IMR-90 (cell line): ENCODE measurements at regions not wholly inside any gene's neighbourhood (a gene's known extent, or its start where the extent isn't known, plus 50 kb on each side); places are given as distances from the start of the nearest gene placed in this dataset.

ENCODE experiments used
- ATAC-seq: fragments of 200-7000 bp; cut with Tn5 transposase; 2 replicates; pipeline ENCODE4 v1.9.1; 2020; ENCODE audit warnings: low read depth, mild to moderate bottlenecking, moderate library complexity
- BruUV-seq: library from RNA; stranded (reverse); fragments of 400-500 nt; replicated peaks from 2 replicates; lab custom pipeline; 2021; lab: Mats Ljungman, UMichigan
- CTCF ChIA-PET: fragments of 300-600 bp; formaldehyde crosslinking; extraction: SDS; loops from one replicate; lab custom pipeline; 2021; ENCODE audit warnings: antibody characterized with exemption; lab: Yijun Ruan, JAX
- POLR2A ChIA-PET: fragments of 300-600 bp; sonication (Branson Sonifier 250); formaldehyde crosslinking; loops from one replicate; lab custom pipeline; 2022; ENCODE audit warnings: antibody characterized with exemption; ENCODE audit not compliant: unreplicated experiment; lab: Charles Lee
- DNase-seq: peaks from one replicate; pipeline ENCODE4 v3.0.0; 2013
- H2AFZ ChIP-seq: replicated peaks from 2 replicates; pipeline ENCODE3; 2013; ENCODE audit warnings: low read length, mild to moderate bottlenecking; ENCODE audit not compliant: poor library complexity
- H2AK5ac ChIP-seq: 2 replicates; pipeline ENCODE4 v1.6.1; 2013; ENCODE audit warnings: low read depth, low read length, inconsistent platforms
- H2AK9ac ChIP-seq: replicated peaks from 2 replicates; pipeline ENCODE3; 2013; ENCODE audit warnings: mild to moderate bottlenecking, low read depth, low read length, moderate library complexity; ENCODE audit not compliant: poor library complexity
- H2BK120ac ChIP-seq: 2 replicates; pipeline ENCODE4 v1.6.1; 2013; ENCODE audit warnings: low read depth, low read length, inconsistent platforms
- H2BK15ac ChIP-seq: 3 replicates; pipeline ENCODE4 v1.6.1; 2013; ENCODE audit warnings: low read depth, low read length, inconsistent platforms
- H2BK20ac ChIP-seq: 2 replicates; pipeline ENCODE4 v1.6.1; 2013; ENCODE audit warnings: low read depth, mild to moderate bottlenecking, inconsistent platforms, low read length, moderate library complexity
- H2BK5ac ChIP-seq: 2 replicates; pipeline ENCODE4 v1.6.1; 2013; ENCODE audit warnings: mild to moderate bottlenecking, low read depth, low read length, inconsistent platforms; ENCODE audit not compliant: poor library complexity, severe bottlenecking
- H3K14ac ChIP-seq: replicated peaks from 2 replicates; pipeline ENCODE4 v1.6.1; 2013; ENCODE audit warnings: low read depth, low read length, inconsistent platforms
- H3K18ac ChIP-seq: 2 replicates; pipeline ENCODE4 v1.6.1; 2013; ENCODE audit warnings: low read depth, low read length, control low read depth
- H3K23ac ChIP-seq: 2 replicates; pipeline ENCODE4 v1.6.1; 2013; ENCODE audit warnings: low read depth, low read length, inconsistent platforms
- H3K27ac ChIP-seq: 2 replicates; pipeline ENCODE4 v1.5.1; 2013; ENCODE audit warnings: mild to moderate bottlenecking, control low read depth, low read length; ENCODE audit not compliant: insufficient read depth
- H3K27me3 ChIP-seq: 2 replicates; pipeline ENCODE4 v1.6.1; 2013; ENCODE audit warnings: low read length; ENCODE audit not compliant: control insufficient read depth, insufficient read depth
- H3K36me3 ChIP-seq: 2 replicates; pipeline ENCODE4 v1.6.1; 2013; ENCODE audit warnings: low read length, mixed read lengths; ENCODE audit not compliant: control insufficient read depth, insufficient read depth
- H3K4ac ChIP-seq: 2 replicates; pipeline ENCODE4 v1.6.1; 2013; ENCODE audit warnings: low read depth, low read length, inconsistent platforms
- H3K4me1 ChIP-seq: 2 replicates; pipeline ENCODE4 v1.6.1; 2013; ENCODE audit warnings: low read length, mixed read lengths; ENCODE audit not compliant: control insufficient read depth, insufficient read depth
- H3K4me2 ChIP-seq: 2 replicates; pipeline ENCODE4 v1.6.1; 2013; ENCODE audit warnings: low read depth, mild to moderate bottlenecking, control low read depth, low read length, moderate library complexity
- H3K4me3 ChIP-seq: 2 replicates; pipeline ENCODE4 v1.5.1; 2013; ENCODE audit warnings: low read depth, mild to moderate bottlenecking, control low read depth, low read length, moderate library complexity; ENCODE audit not compliant: insufficient read depth
- H3K56ac ChIP-seq: 2 replicates; pipeline ENCODE4 v1.6.1; 2013; ENCODE audit warnings: low read length, inconsistent platforms; ENCODE audit not compliant: insufficient read depth; ENCODE audit errors: extremely low read depth
- H3K79me1 ChIP-seq, 2 experiments: 2 replicates each; pipeline ENCODE4 v1.6.1; 2013; ENCODE audit warnings: low read length in 2 of 2, inconsistent platforms in 1 of 2, low read depth in 1 of 2
- H3K9ac ChIP-seq: 2 replicates; pipeline ENCODE4 v1.6.1; 2013; ENCODE audit warnings: low read depth, low read length, control low read depth
- H3K9me1 ChIP-seq: 2 replicates; pipeline ENCODE4 v1.6.1; 2013; ENCODE audit warnings: low read length, inconsistent platforms; ENCODE audit not compliant: insufficient read depth
- H3K9me3 ChIP-seq: 2 replicates; pipeline ENCODE4 v1.6.1; 2013; ENCODE audit warnings: low read length; ENCODE audit not compliant: control insufficient read depth, insufficient read depth
- H4K20me1 ChIP-seq: 2 replicates; pipeline ENCODE4 v1.6.1; 2013; ENCODE audit warnings: low read length, inconsistent platforms; ENCODE audit not compliant: insufficient read depth
- H4K5ac ChIP-seq: 2 replicates; pipeline ENCODE4 v1.6.1; 2013; ENCODE audit warnings: mild to moderate bottlenecking, low read depth, low read length, control low read depth
- H4K8ac ChIP-seq, 2 experiments: 2 replicates each; pipeline ENCODE4 v1.6.1; 2013; ENCODE audit warnings: low read depth in 2 of 2, low read length in 2 of 2, control low read depth in 1 of 2, inconsistent platforms in 1 of 2
- H4K91ac ChIP-seq: 2 replicates; pipeline ENCODE4 v1.6.1; 2013; ENCODE audit warnings: low read depth, low read length, inconsistent platforms; ENCODE audit not compliant: insufficient read depth
- BHLHE40 ChIP-seq: fragments of 150-350 bp; IDR thresholded peaks from 2 replicates; pipeline ENCODE4 v1.6.1; 2016; ENCODE audit warnings: mild to moderate bottlenecking, low read depth, low read length
- CEBPB ChIP-seq: IDR thresholded peaks from 2 replicates; pipeline ENCODE4 v1.6.1; 2012; ENCODE audit warnings: low read depth, low read length, improper control_type of control experiment
- CHD1 ChIP-seq: IDR thresholded peaks from 2 replicates; pipeline ENCODE4 v1.6.1; 2012; ENCODE audit warnings: low read depth, low read length, improper control_type of control experiment
- FOS ChIP-seq: fragments of 150-350 bp; IDR thresholded peaks from 2 replicates; pipeline ENCODE4 v1.6.1; 2016; ENCODE audit warnings: low read depth, low read length
- MAFK ChIP-seq: IDR thresholded peaks from 2 replicates; pipeline ENCODE4 v1.6.1; 2012; ENCODE audit warnings: low read depth, low read length, improper control_type of control experiment
- MAZ ChIP-seq: IDR thresholded peaks from 2 replicates; pipeline ENCODE4 v1.6.1; 2012; ENCODE audit warnings: low read depth, mild to moderate bottlenecking, low read length, improper control_type of control experiment, moderate library complexity, borderline replicate concordance
- MXI1 ChIP-seq: IDR thresholded peaks from 2 replicates; pipeline ENCODE4 v1.6.1; 2012; ENCODE audit warnings: low read depth, mild to moderate bottlenecking, low read length, moderate library complexity, borderline replicate concordance
- NFE2L2 ChIP-seq: fragments of 150-350 bp; IDR thresholded peaks from 2 replicates; pipeline ENCODE4 v1.6.1; 2016; ENCODE audit warnings: low read depth, mild to moderate bottlenecking, low read length
- POLR2A ChIP-seq: IDR thresholded peaks from 2 replicates; pipeline ENCODE4 v1.6.1; 2012; ENCODE audit warnings: mild to moderate bottlenecking, low read depth, low read length
- RAD21 ChIP-seq: IDR thresholded peaks from 2 replicates; pipeline ENCODE4 v1.6.1; 2012; ENCODE audit warnings: low read length, improper control_type of control experiment
- RCOR1 ChIP-seq: IDR thresholded peaks from 2 replicates; pipeline ENCODE4 v1.6.1; 2012; ENCODE audit warnings: mild to moderate bottlenecking, low read length, improper control_type of control experiment; ENCODE audit not compliant: insufficient replicate concordance
- RFX5 ChIP-seq: IDR thresholded peaks from 2 replicates; pipeline ENCODE4 v1.8.0; 2012; ENCODE audit warnings: low read depth, mild to moderate bottlenecking, low read length, moderate library complexity
- SMC3 ChIP-seq: fragments of 150-350 bp; IDR thresholded peaks from 2 replicates; pipeline ENCODE4 v1.6.1; 2016; ENCODE audit warnings: low read depth, mild to moderate bottlenecking, antibody characterized with exemption, low read length, moderate library complexity
- WGBS, 2 experiments: methylation state at CpG; one replicate each; pipeline versions ENCODE4 v1.1.5 to v1.1.7; 2013; ENCODE audit warnings: missing lambda C conversion rate in 2 of 2; ENCODE audit not compliant: insufficient read length in 1 of 2; ENCODE audit errors: extremely low coverage in 2 of 2; 5-methylcytosine and 5-hydroxymethylcytosine counted together
- dilution Hi-C: fragments of 300-500 bp; cut with HindIII; formaldehyde crosslinking; loops from one replicate; pipeline ENCODE4 v1.14.3; 2018; ENCODE audit warnings: low sequenced_read_pairs; ENCODE audit not compliant: unreplicated experiment
- in situ Hi-C: fragments of 300-500 bp; cut with MboI; formaldehyde crosslinking; loops from 3 replicates; pipeline ENCODE4 v1.14.3; 2019; ENCODE audit warnings: low sequenced_read_pairs, inconsistent platforms, mixed read lengths
- intact Hi-C: fragments of 100-400 bp; cut with micrococcal nuclease; formaldehyde crosslinking; loops from 2 replicates; pipeline ENCODE4 v1.10.0; 2022
- TF ChIP-seq, protein P1 (sequence below): fragments of 150-350 bp; IDR thresholded peaks from 2 replicates; pipeline ENCODE4 v1.6.1; 2016; ENCODE audit warnings: low read depth, mild to moderate bottlenecking, low read length, moderate library complexity, borderline replicate concordance
- TF ChIP-seq, protein P2 (sequence below): conservative IDR thresholded peaks from 2 replicates; pipeline ENCODE4 v1.5.1; 2012; ENCODE audit warnings: mild to moderate bottlenecking, low read depth, low read length, improper control_type of control experiment
- TF ChIP-seq, protein P3 (sequence below): fragments of 150-350 bp; IDR thresholded peaks from 2 replicates; pipeline ENCODE4 v1.6.1; 2017; ENCODE audit warnings: mild to moderate bottlenecking, antibody characterized with exemption, low read length, low read depth

DNA sequence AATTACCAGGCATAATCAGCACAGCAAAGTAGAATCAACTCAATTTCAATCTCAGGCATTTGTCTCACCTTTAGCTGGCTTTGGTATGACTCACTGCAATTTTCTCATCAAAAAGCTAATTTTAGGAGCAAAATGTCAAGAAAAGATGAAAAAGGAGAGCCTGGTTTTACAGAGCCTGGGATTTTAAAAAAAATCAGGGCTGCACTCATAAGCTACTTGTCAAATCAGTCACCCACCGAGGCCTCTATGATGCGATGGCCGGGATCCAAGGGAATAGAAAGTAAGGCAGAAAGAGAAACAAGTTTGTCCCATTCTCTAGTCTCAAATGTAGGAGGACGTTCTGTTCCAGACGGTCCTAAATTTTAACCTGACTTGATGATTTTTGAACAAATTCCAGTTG lies 170.9 kb downstream of the SOCS6 start:
- no CpG with 5 or more reads among the region's 5 CpGs for WGBS, 2 experiments

More for the DNA sequence above, 170.9 kb downstream of the SOCS6 start:
- dilution Hi-C loops (no loop called here), intact Hi-C loops (loop anchor here (10.0 kb wide), 1 partner anchor 655 kb away; no protein-coding TSS in a partner anchor), in situ Hi-C loops (loop anchor here (10.0 kb wide), 1 partner anchor 365 kb away; no protein-coding TSS in a partner anchor)
- CTCF ChIA-PET, result no interaction called here
- H2AFZ ChIP-seq, result no peak overlapping the region
- TF ChIP-seq, protein P1, sequence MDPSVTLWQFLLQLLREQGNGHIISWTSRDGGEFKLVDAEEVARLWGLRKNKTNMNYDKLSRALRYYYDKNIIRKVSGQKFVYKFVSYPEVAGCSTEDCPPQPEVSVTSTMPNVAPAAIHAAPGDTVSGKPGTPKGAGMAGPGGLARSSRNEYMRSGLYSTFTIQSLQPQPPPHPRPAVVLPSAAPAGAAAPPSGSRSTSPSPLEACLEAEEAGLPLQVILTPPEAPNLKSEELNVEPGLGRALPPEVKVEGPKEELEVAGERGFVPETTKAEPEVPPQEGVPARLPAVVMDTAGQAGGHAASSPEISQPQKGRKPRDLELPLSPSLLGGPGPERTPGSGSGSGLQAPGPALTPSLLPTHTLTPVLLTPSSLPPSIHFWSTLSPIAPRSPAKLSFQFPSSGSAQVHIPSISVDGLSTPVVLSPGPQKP, result no peak
- TF ChIP-seq MXI1 (no peak), CHD1 (no peak), RFX5 (no peak), BHLHE40 (no peak), RAD21 (no peak), MAZ (no peak), RCOR1 (no peak), POLR2A (no peak), NFE2L2 (no peak), SMC3 (no peak), CEBPB (no peak), FOS (no peak), MAFK (no peak)
- TF ChIP-seq, protein P2, sequence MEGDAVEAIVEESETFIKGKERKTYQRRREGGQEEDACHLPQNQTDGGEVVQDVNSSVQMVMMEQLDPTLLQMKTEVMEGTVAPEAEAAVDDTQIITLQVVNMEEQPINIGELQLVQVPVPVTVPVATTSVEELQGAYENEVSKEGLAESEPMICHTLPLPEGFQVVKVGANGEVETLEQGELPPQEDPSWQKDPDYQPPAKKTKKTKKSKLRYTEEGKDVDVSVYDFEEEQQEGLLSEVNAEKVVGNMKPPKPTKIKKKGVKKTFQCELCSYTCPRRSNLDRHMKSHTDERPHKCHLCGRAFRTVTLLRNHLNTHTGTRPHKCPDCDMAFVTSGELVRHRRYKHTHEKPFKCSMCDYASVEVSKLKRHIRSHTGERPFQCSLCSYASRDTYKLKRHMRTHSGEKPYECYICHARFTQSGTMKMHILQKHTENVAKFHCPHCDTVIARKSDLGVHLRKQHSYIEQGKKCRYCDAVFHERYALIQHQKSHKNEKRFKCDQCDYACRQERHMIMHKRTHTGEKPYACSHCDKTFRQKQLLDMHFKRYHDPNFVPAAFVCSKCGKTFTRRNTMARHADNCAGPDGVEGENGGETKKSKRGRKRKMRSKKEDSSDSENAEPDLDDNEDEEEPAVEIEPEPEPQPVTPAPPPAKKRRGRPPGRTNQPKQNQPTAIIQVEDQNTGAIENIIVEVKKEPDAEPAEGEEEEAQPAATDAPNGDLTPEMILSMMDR, result no peak
- TF ChIP-seq, protein P3, sequence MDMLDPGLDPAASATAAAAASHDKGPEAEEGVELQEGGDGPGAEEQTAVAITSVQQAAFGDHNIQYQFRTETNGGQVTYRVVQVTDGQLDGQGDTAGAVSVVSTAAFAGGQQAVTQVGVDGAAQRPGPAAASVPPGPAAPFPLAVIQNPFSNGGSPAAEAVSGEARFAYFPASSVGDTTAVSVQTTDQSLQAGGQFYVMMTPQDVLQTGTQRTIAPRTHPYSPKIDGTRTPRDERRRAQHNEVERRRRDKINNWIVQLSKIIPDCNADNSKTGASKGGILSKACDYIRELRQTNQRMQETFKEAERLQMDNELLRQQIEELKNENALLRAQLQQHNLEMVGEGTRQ, result no peak
- no peak overlapping the region for H2BK120ac ChIP-seq
- no peaks in the 10 kb centered on the region for H3K79me1 ChIP-seq
- H3K27me3 ChIP-seq, result peaks cover 2% of the 10 kb centered on the region
- no peak overlapping the region for H2BK20ac ChIP-seq
- H2AK9ac ChIP-seq, result no peak overlapping the region
- no peak overlapping the region for H3K14ac ChIP-seq
- no peak overlapping the region for H4K8ac ChIP-seq
- H4K5ac ChIP-seq, result no peak overlapping the region
- H3K18ac ChIP-seq, result no peak overlapping the region
- no TSS peak for BruUV-seq
- H3K9me1 ChIP-seq, result no peaks in the 10 kb centered on the region
- H3K9me3 ChIP-seq, result no peaks in the 10 kb centered on the region
- H3K4me2 ChIP-seq, result no peak overlapping the region
- no peak for ATAC-seq
- H3K9ac ChIP-seq, result no peak overlapping the region
- H3K4me1 ChIP-seq, result no peaks in the 10 kb centered on the region
- H3K4ac ChIP-seq, result no peak overlapping the region
- no peaks in the 10 kb centered on the region for H4K20me1 ChIP-seq
- no peaks in the 10 kb centered on the region for H3K36me3 ChIP-seq
- no peak overlapping the region for H3K4me3 ChIP-seq
- no peak overlapping the region for H4K91ac ChIP-seq
- no peak overlapping the region for H2BK15ac ChIP-seq
- H3K27ac ChIP-seq, result no peak overlapping the region
- H3K23ac ChIP-seq, result no peak overlapping the region
- H2AK5ac ChIP-seq, result no peak overlapping the region
- no peak for DNase-seq
- H3K56ac ChIP-seq, result no peak overlapping the region
- POLR2A ChIA-PET, result interaction anchor here (0.6 kb wide), 1 partner anchor 285 kb away, joined by 4 read pairs; no protein-coding TSS in a partner anchor
- H2BK5ac ChIP-seq, result no peak overlapping the region
